SU-DHL-6 (cell line): ENCODE measurements at regions not wholly inside any gene's neighbourhood (a gene's known extent, or its start where the extent isn't known, plus 50 kb on each side); places are given as distances from the start of the nearest gene placed in this dataset.

Experiments
- H2AFZ ChIP-seq: fragments of 200-600 bp; sonication (generic); 2 replicates; pipeline ENCODE4 v1.6.1; 2014; ENCODE audit warnings: low read depth, mild to moderate bottlenecking, moderate library complexity, mixed read lengths, antibody characterized with exemption, low read length; ENCODE audit not compliant: severe bottlenecking
- H3F3A ChIP-seq: fragments of 200-600 bp; shearing (Covaris generic); 2 replicates; pipeline ENCODE4 v1.6.0; 2016; ENCODE audit warnings: antibody characterized with exemption, mild to moderate bottlenecking; ENCODE audit not compliant: insufficient read depth
- H3K27ac ChIP-seq: fragments of 200-600 bp; sonication (generic); 2 replicates; pipeline ENCODE4 v1.5.1; 2016; ENCODE audit warnings: low read depth, mild to moderate bottlenecking, low read length, moderate library complexity, mixed read lengths
- H3K27me3 ChIP-seq: fragments of 200-600 bp; sonication (generic), shearing (Covaris generic); 2 replicates; pipeline ENCODE4 v1.6.0; 2014; ENCODE audit warnings: mild to moderate bottlenecking, low read length
- H3K36me3 ChIP-seq: fragments of 200-600 bp; sonication (generic); 2 replicates; pipeline ENCODE4 v1.6.1; 2014; ENCODE audit warnings: mild to moderate bottlenecking, low read length, mixed read lengths
- H3K4me2 ChIP-seq: fragments of 300-600, 200-600 bp; shearing (Covaris generic), sonication (generic); 2 replicates; pipeline ENCODE4 v1.6.0; 2014; ENCODE audit warnings: low read length, low read depth, mild to moderate bottlenecking; ENCODE audit not compliant: poor library complexity, severe bottlenecking
- H3K4me3 ChIP-seq: fragments of 200-600 bp; sonication (generic); 2 replicates; pipeline ENCODE4 v1.5.1; 2014; ENCODE audit warnings: antibody characterized with exemption, low read length, mild to moderate bottlenecking, mixed read lengths; ENCODE audit not compliant: insufficient read depth, poor library complexity, severe bottlenecking
- H3K79me2 ChIP-seq: fragments of 200-600 bp; sonication (generic); 2 replicates; pipeline ENCODE4 v1.6.1; 2014; ENCODE audit warnings: mild to moderate bottlenecking, low read length, moderate library complexity; ENCODE audit not compliant: insufficient read depth
- H3K9ac ChIP-seq: fragments of 200-600 bp; sonication (generic); 2 replicates; pipeline ENCODE4 v1.7.0; 2014; ENCODE audit warnings: mild to moderate bottlenecking, low read length
- H3K9me2 ChIP-seq: fragments of 200-600 bp; sonication (generic); replicated peaks from 2 replicates; pipeline ENCODE4 v1.6.1; 2014; ENCODE audit warnings: low read length; ENCODE audit not compliant: insufficient read depth
- H3K9me3 ChIP-seq: fragments of 200-600 bp; sonication (generic); 2 replicates; pipeline ENCODE4 v1.6.1; 2014; ENCODE audit warnings: low read length, mixed read lengths; ENCODE audit not compliant: insufficient read depth
- H4K20me1 ChIP-seq: fragments of 200-600 bp; sonication (generic); 2 replicates; pipeline ENCODE4 v1.6.1; 2014; ENCODE audit warnings: low read depth, mild to moderate bottlenecking, antibody characterized with exemption, low read length, moderate library complexity, mixed read lengths
- CTCF ChIP-seq: fragments of 200-600 bp; sonication (generic); IDR thresholded peaks from one replicate; pipeline ENCODE4 v1.5.1; 2017; ENCODE audit warnings: antibody characterized with exemption, mild to moderate bottlenecking, low read length, moderate library complexity; ENCODE audit not compliant: insufficient read depth, poor library complexity, severe bottlenecking
- EZH2phosphoT487 ChIP-seq: fragments of 200-600 bp; sonication (generic), shearing (Covaris generic); conservative IDR thresholded peaks from 2 replicates; pipeline ENCODE4 v1.6.1; 2018; ENCODE audit warnings: mild to moderate bottlenecking, antibody characterized with exemption, low read length, moderate library complexity, mixed read lengths

GRCh38 chr2:14891546-14891945 lies 259.0 kb downstream of the LRATD1 start:
- Histone ChIP-seq H3K9me3 (no peaks in the 10 kb centered on the region), H3K27ac (no peak overlapping the region), H3K9me2 (no peaks in the 10 kb centered on the region), H2AFZ (no peak overlapping the region), H3K9ac (no peak overlapping the region), H4K20me1 (no peaks in the 10 kb centered on the region), H3K79me2 (no peaks in the 10 kb centered on the region), H3F3A (no peaks in the 10 kb centered on the region), H3K4me2 (no peak overlapping the region), H3K4me3 (no peak overlapping the region), H3K27me3 (no peaks in the 10 kb centered on the region), H3K36me3 (no peaks in the 10 kb centered on the region)
- TF ChIP-seq CTCF (no peak), EZH2phosphoT487 (no peak)

GRCh38 chr2:14896330-14897030 lies 264.0 kb downstream of the LRATD1 start:
- Histone ChIP-seq H3K27ac (no peak overlapping the region), H3F3A (no peaks in the 10 kb centered on the region), H3K4me3 (no peak overlapping the region), H3K4me2 (no peak overlapping the region), H3K9me2 (no peaks in the 10 kb centered on the region), H3K79me2 (no peaks in the 10 kb centered on the region), H3K27me3 (no peaks in the 10 kb centered on the region), H3K9me3 (no peaks in the 10 kb centered on the region), H3K36me3 (no peaks in the 10 kb centered on the region), H3K9ac (no peak overlapping the region), H4K20me1 (no peaks in the 10 kb centered on the region), H2AFZ (no peak overlapping the region)
- TF ChIP-seq EZH2phosphoT487 (no peak), CTCF (no peak)

- Histone ChIP-seq H3K36me3 (no peaks in the 10 kb centered on the region), H3K27me3 (no peaks in the 10 kb centered on the region), H3K4me2 (no peak overlapping the region), H3K4me3 (no peak overlapping the region), H4K20me1 (no peaks in the 10 kb centered on the region), H3K27ac (no peak overlapping the region), H3F3A (no peaks in the 10 kb centered on the region), H3K79me2 (no peaks in the 10 kb centered on the region), H3K9me3 (no peaks in the 10 kb centered on the region), H2AFZ (no peak overlapping the region), H3K9ac (no peak overlapping the region), H3K9me2 (no peaks in the 10 kb centered on the region)
- no peak for TF ChIP-seq CTCF
- no peak for TF ChIP-seq EZH2phosphoT487
Measured at GRCh38 chr2:14899621-14900414, 267.3 kb downstream of the LRATD1 start.
